ENCODE measurements at regions not wholly inside any gene's neighbourhood (a gene's known extent, or its start where the extent isn't known, plus 50 kb on each side); places are given as distances from the start of the nearest gene placed in this dataset.

DNA sequence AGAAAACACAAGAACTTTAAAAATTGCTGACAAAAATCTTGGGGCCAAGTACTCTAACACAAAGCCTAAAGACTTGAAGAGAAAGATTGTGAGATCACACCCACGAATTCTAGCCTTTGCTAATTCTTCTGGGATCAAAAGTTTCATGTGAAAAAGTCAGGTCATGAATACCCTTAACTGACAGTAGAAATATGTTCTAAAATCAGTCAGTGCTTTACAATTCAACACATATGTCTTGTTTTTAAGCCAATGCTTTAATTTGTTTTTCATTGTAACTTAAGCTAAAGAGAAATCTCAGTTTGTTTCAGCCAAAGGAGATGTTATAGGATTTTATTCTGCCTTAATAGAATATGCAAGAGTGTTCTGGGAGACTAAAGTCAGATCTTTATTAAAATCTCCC is 78.2 kb upstream of the PLEKHG1 start:
- TF ChIP-seq, protein P1, sequence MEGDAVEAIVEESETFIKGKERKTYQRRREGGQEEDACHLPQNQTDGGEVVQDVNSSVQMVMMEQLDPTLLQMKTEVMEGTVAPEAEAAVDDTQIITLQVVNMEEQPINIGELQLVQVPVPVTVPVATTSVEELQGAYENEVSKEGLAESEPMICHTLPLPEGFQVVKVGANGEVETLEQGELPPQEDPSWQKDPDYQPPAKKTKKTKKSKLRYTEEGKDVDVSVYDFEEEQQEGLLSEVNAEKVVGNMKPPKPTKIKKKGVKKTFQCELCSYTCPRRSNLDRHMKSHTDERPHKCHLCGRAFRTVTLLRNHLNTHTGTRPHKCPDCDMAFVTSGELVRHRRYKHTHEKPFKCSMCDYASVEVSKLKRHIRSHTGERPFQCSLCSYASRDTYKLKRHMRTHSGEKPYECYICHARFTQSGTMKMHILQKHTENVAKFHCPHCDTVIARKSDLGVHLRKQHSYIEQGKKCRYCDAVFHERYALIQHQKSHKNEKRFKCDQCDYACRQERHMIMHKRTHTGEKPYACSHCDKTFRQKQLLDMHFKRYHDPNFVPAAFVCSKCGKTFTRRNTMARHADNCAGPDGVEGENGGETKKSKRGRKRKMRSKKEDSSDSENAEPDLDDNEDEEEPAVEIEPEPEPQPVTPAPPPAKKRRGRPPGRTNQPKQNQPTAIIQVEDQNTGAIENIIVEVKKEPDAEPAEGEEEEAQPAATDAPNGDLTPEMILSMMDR (conservative IDR thresholded peaks at IDR 0.05; ENCODE audit: low read length): no peak
- TF ChIP-seq EZH2phosphoT487 (IDR thresholded peaks at IDR 0.05; ENCODE audit: borderline replicate concordance, low read depth, low read length): no peak

Data from OCI-LY7 (cell line).